ENCODE measurements at regions not wholly inside any gene's neighbourhood (a gene's known extent, or its start where the extent isn't known, plus 50 kb on each side); places are given as distances from the start of the nearest gene placed in this dataset.
A peak's percentile ranks its signal among the peaks of the same experiment; 100 is the strongest.

- H4K20me1 ChIP-seq (replicated peaks; ENCODE audit: control insufficient read depth, insufficient read depth, low read length): no peaks in the 10 kb centered on the region
- no peaks in the 10 kb centered on the region for H3K36me3 ChIP-seq (ENCODE audit: control insufficient read depth, insufficient read depth, low read length)
- no peak overlapping the region for H3K4me2 ChIP-seq (ENCODE audit: insufficient read depth, low read length)
- H3K9me1 ChIP-seq (ENCODE audit: control insufficient read depth, insufficient read depth, low read length): no peaks in the 10 kb centered on the region
- H3K9ac ChIP-seq (ENCODE audit: insufficient read depth in 1 of 2, low read depth in 2 of 2, low read length in 2 of 2): no peak overlapping the region
- CTCF ChIA-PET (ENCODE audit: low intra/inter-chr PET ratio): no interaction called here
- H2AFZ ChIP-seq (ENCODE audit: low read depth, low read length): no peak overlapping the region
- H3K4me1 ChIP-seq (replicated peaks in 1 of 2; ENCODE audit: control insufficient read depth in 2 of 2, insufficient read depth in 2 of 2, low read length in 2 of 2): 0 out of 5 replicates have a peak, but pooled peaks cover 0 to 2% of the 10 kb centered on the region in 2 experiments
- H3K4me3 ChIP-seq: no peak overlapping the region
- FAIRE-seq (no peak), DNase-seq (ENCODE audit: extremely low read depth in 1 of 4, low spot score in 3 of 4) (no peak), ATAC-seq (no peak)
- H3K9me3 ChIP-seq (replicated peaks; ENCODE audit: control insufficient read depth, insufficient read depth, low read depth, low read length): no peaks in the 10 kb centered on the region
- intact Hi-C loops (cut with micrococcal nuclease) (no loop called here), in situ Hi-C loops (cut with MboI) (no loop called here)
- no peak overlapping the region for H3K27ac ChIP-seq (ENCODE audit: extremely low read depth, low read depth, low read length)
- POLR2A ChIA-PET: no interaction called here
- H3K27me3 ChIP-seq (ENCODE audit: control insufficient read depth in 2 of 2, insufficient read depth in 2 of 2, low read length in 2 of 2): peaks cover 10 to 13% of the 10 kb centered on the region in 2 experiments; a peak in 3 of 5 replicates
- 0% methylated on average over 1 of the region's 1 CpG for WGBS (ENCODE audit: insufficient coverage, low coverage, missing lambda C conversion rate)
- TF ChIP-seq EP300 (IDR thresholded peaks at IDR 0.05; ENCODE audit: low read length): no peak
- peak; percentile 66 for TF ChIP-seq RBM25 (IDR thresholded peaks at IDR 0.05; ENCODE audit: low read depth, low read length, severe bottlenecking)
- TF ChIP-seq RFX5 (IDR thresholded peaks at IDR 0.05; ENCODE audit: low read depth, low read length): no peak
- TF ChIP-seq ZNF431 (CRISPR knock-in tag; IDR thresholded peaks at IDR 0.05): no peak
- no TSS peak for BruUV-seq (replicated peaks)
- H3K79me2 ChIP-seq (ENCODE audit: control insufficient read depth, insufficient read depth, low read length): no peaks in the 10 kb centered on the region
Observed at GRCh38 chr10:28453926-28454325, 79.0 kb upstream of the WAC start.

GRCh38 chr10:28457110-28457509, 75.8 kb upstream of the WAC start:
- no peaks in the 10 kb centered on the region for H3K36me3 ChIP-seq (ENCODE audit: control insufficient read depth, insufficient read depth, low read length)
- ChIA-PET POLR2A (no interaction called here), CTCF (ENCODE audit: low intra/inter-chr PET ratio) (no interaction called here)
- in situ Hi-C loops (cut with MboI) (no loop called here), intact Hi-C loops (cut with micrococcal nuclease) (no loop called here)
- TF ChIP-seq NBN (IDR thresholded peaks at IDR 0.05; ENCODE audit: low read depth) (no peak), ZNF184 (CRISPR knock-in tag; IDR thresholded peaks at IDR 0.05) (no peak), ATF2 (CRISPR knock-in tag; IDR thresholded peaks at IDR 0.05) (no peak), SRSF7 (optimal IDR thresholded peaks at IDR 0.05; ENCODE audit: low read depth, low read length) (no peak), NR1H2 (CRISPR knock-in tag; IDR thresholded peaks at IDR 0.05) (no peak)
- TF ChIP-seq, protein P1, sequence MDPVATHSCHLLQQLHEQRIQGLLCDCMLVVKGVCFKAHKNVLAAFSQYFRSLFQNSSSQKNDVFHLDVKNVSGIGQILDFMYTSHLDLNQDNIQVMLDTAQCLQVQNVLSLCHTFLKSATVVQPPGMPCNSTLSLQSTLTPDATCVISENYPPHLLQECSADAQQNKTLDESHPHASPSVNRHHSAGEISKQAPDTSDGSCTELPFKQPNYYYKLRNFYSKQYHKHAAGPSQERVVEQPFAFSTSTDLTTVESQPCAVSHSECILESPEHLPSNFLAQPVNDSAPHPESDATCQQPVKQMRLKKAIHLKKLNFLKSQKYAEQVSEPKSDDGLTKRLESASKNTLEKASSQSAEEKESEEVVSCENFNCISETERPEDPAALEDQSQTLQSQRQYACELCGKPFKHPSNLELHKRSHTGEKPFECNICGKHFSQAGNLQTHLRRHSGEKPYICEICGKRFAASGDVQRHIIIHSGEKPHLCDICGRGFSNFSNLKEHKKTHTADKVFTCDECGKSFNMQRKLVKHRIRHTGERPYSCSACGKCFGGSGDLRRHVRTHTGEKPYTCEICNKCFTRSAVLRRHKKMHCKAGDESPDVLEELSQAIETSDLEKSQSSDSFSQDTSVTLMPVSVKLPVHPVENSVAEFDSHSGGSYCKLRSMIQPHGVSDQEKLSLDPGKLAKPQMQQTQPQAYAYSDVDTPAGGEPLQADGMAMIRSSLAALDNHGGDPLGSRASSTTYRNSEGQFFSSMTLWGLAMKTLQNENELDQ (CRISPR knock-in tag; IDR thresholded peaks at IDR 0.05; ENCODE audit: borderline replicate concordance): no peak
- no peaks in the 10 kb centered on the region for H3K9me1 ChIP-seq (ENCODE audit: control insufficient read depth, insufficient read depth, low read length)
- DNase-seq (ENCODE audit: extremely low read depth in 1 of 4, low spot score in 3 of 4): no peak
- H3K9me3 ChIP-seq (replicated peaks; ENCODE audit: control insufficient read depth, insufficient read depth, low read depth, low read length): no peaks in the 10 kb centered on the region
- no peak overlapping the region for H3K9ac ChIP-seq (ENCODE audit: insufficient read depth in 1 of 2, low read depth in 2 of 2, low read length in 2 of 2)
- no peak overlapping the region for H3K4me3 ChIP-seq
- no TSS peak for BruUV-seq (replicated peaks)
- H4K20me1 ChIP-seq (replicated peaks; ENCODE audit: control insufficient read depth, insufficient read depth, low read length): no peaks in the 10 kb centered on the region
- H3K4me1 ChIP-seq (replicated peaks in 1 of 2; ENCODE audit: control insufficient read depth in 2 of 2, insufficient read depth in 2 of 2, low read length in 2 of 2): 0 out of 5 replicates have a peak, but pooled peaks cover 0 to 2% of the 10 kb centered on the region in 2 experiments
- H3K4me2 ChIP-seq (ENCODE audit: insufficient read depth, low read length): no peak overlapping the region
- 58% methylated on average over 2 of the region's 2 CpGs for WGBS (ENCODE audit: insufficient coverage, low coverage, missing lambda C conversion rate)
- peaks cover 0 to 6% of the 10 kb centered on the region in 2 experiments; a peak in 3 of 5 replicates for H3K27me3 ChIP-seq (ENCODE audit: control insufficient read depth in 2 of 2, insufficient read depth in 2 of 2, low read length in 2 of 2)
- H3K79me2 ChIP-seq (ENCODE audit: control insufficient read depth, insufficient read depth, low read length): no peaks in the 10 kb centered on the region
- H2AFZ ChIP-seq (ENCODE audit: low read depth, low read length): no peak overlapping the region
- no peak overlapping the region for H3K27ac ChIP-seq (ENCODE audit: extremely low read depth, low read depth, low read length)
- no peak for ATAC-seq
- FAIRE-seq: no peak
